ACC112 (cell line): ENCODE measurements at regions not wholly inside any gene's neighbourhood (a gene's known extent, or its start where the extent isn't known, plus 50 kb on each side); places are given as distances from the start of the nearest gene placed in this dataset.

Source experiments
- H2AFZ ChIP-seq: fragments of 200-600 bp; sonication (generic); one replicate; pipeline ENCODE4 v1.6.0; 2017; ENCODE audit warnings: antibody characterized with exemption, low read length; ENCODE audit not compliant: unreplicated experiment
- H3K27ac ChIP-seq: fragments of 200-600 bp; sonication (generic); 2 replicates; pipeline ENCODE4 v1.5.1; 2014; ENCODE audit warnings: low read depth, mild to moderate bottlenecking, antibody characterized with exemption, low read length, moderate library complexity
- H3K27me3 ChIP-seq: fragments of 200-600 bp; sonication (generic); 2 replicates; pipeline ENCODE4 v1.6.1; 2014; ENCODE audit warnings: mild to moderate bottlenecking, antibody characterized with exemption, low read length, moderate library complexity, mixed read lengths; ENCODE audit not compliant: insufficient read depth
- H3K36me3 ChIP-seq: fragments of 200-600 bp; sonication (generic); 2 replicates; pipeline ENCODE4 v1.6.1; 2016; ENCODE audit warnings: mild to moderate bottlenecking, antibody characterized with exemption, low read length, moderate library complexity, mixed read lengths; ENCODE audit not compliant: insufficient read depth
- H3K4me1 ChIP-seq: fragments of 200-600 bp; sonication (generic); one replicate; pipeline ENCODE4 v1.6.1; 2016; ENCODE audit warnings: low read length, mixed read lengths; ENCODE audit not compliant: insufficient read depth, unreplicated experiment, control insufficient read depth
- H3K4me3 ChIP-seq: fragments of 200-600 bp; sonication (generic); 2 replicates; pipeline ENCODE4 v1.5.1; 2014; ENCODE audit warnings: mild to moderate bottlenecking, low read depth, low read length
- H3K79me2 ChIP-seq: fragments of 200-600 bp; sonication (generic); one replicate; pipeline ENCODE4 v1.6.0; 2016; ENCODE audit warnings: low read length; ENCODE audit not compliant: control insufficient read depth, unreplicated experiment, insufficient read depth

- Histone ChIP-seq H3K36me3 (no peaks in the 10 kb centered on the region), H2AFZ (no peak overlapping the region), H3K4me1 (peaks cover 9% of the 10 kb centered on the region), H3K4me3 (no peak overlapping the region), H3K27me3 (no peaks in the 10 kb centered on the region), H3K27ac (no peak overlapping the region), H3K79me2 (no peaks in the 10 kb centered on the region)
Measured at GRCh38 chr2:144158096-144158495, 361.8 kb downstream of the ZEB2 start.

GRCh38 chr2:144156736-144157640, 362.9 kb downstream of the ZEB2 start:
- Histone ChIP-seq H3K36me3 (no peaks in the 10 kb centered on the region), H3K27ac (no peak overlapping the region), H3K4me1 (peaks cover 17% of the 10 kb centered on the region), H2AFZ (no peak overlapping the region), H3K27me3 (no peaks in the 10 kb centered on the region), H3K4me3 (no peak overlapping the region), H3K79me2 (no peaks in the 10 kb centered on the region)

GRCh38 chr2:144154205-144154604, 365.7 kb downstream of the ZEB2 start:
- Histone ChIP-seq H3K79me2 (no peaks in the 10 kb centered on the region), H3K27ac (no peak overlapping the region), H3K4me3 (no peak overlapping the region), H3K4me1 (peaks cover 21% of the 10 kb centered on the region), H3K36me3 (no peaks in the 10 kb centered on the region), H2AFZ (no peak overlapping the region), H3K27me3 (no peaks in the 10 kb centered on the region)

GRCh38 chr2:144152817-144153271, 367.1 kb downstream of the ZEB2 start:
- no peaks in the 10 kb centered on the region for H3K79me2 ChIP-seq
- peaks cover 21% of the 10 kb centered on the region for H3K4me1 ChIP-seq
- peak overlapping the region; percentile 83 for H2AFZ ChIP-seq
- peak overlapping the region; percentile 51 for H3K27ac ChIP-seq
- no peaks in the 10 kb centered on the region for H3K36me3 ChIP-seq
- no peaks in the 10 kb centered on the region for H3K27me3 ChIP-seq
- peak overlapping the region; percentile 59 for H3K4me3 ChIP-seq

GRCh38 chr2:144151851-144152250, 368.1 kb downstream of the ZEB2 start:
- Histone ChIP-seq H3K27ac (no peak overlapping the region), H3K79me2 (no peaks in the 10 kb centered on the region), H3K4me1 (peaks cover 21% of the 10 kb centered on the region), H3K4me3 (no peak overlapping the region), H3K27me3 (no peaks in the 10 kb centered on the region), H2AFZ (peak overlapping the region; percentile 83), H3K36me3 (no peaks in the 10 kb centered on the region)

GRCh38 chr2:144151405-144151804, 368.5 kb downstream of the ZEB2 start:
- H3K79me2 ChIP-seq = no peaks in the 10 kb centered on the region
- H3K4me3 ChIP-seq = no peak overlapping the region
- H3K27ac ChIP-seq = no peak overlapping the region
- no peak overlapping the region for H2AFZ ChIP-seq
- no peaks in the 10 kb centered on the region for H3K36me3 ChIP-seq
- peaks cover 21% of the 10 kb centered on the region for H3K4me1 ChIP-seq
- H3K27me3 ChIP-seq = no peaks in the 10 kb centered on the region

GRCh38 chr2:144147356-144147755, 372.6 kb downstream of the ZEB2 start:
- H3K27me3 ChIP-seq = no peaks in the 10 kb centered on the region
- no peaks in the 10 kb centered on the region for H3K79me2 ChIP-seq
- no peak overlapping the region for H3K27ac ChIP-seq
- H3K36me3 ChIP-seq = no peaks in the 10 kb centered on the region
- H3K4me1 ChIP-seq = peaks cover 7% of the 10 kb centered on the region
- H3K4me3 ChIP-seq = no peak overlapping the region
- H2AFZ ChIP-seq = no peak overlapping the region

DNA sequence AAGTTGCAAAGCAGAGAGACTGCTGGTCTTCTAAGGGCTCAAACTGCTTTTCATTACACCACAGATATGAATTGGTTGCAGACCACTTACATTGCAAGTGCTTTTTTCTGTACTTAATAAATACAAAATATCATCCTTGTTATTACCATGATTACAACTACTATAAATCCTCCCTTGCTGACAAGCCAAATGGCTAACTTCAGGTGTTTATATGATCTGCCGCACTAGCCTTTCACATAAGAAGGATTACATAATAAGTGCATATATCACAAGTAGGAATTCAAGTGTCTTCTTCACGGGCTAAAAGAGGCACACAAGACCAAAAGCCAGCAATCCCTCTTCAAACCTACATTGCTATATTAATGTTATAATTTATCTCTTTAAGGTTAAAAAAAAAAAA, 373.0 kb downstream of the ZEB2 start:
- no peaks in the 10 kb centered on the region for H3K79me2 ChIP-seq
- H3K27me3 ChIP-seq = no peaks in the 10 kb centered on the region
- no peak overlapping the region for H3K27ac ChIP-seq
- no peaks in the 10 kb centered on the region for H3K36me3 ChIP-seq
- H3K4me1 ChIP-seq = peaks cover 2% of the 10 kb centered on the region
- no peak overlapping the region for H2AFZ ChIP-seq
- no peak overlapping the region for H3K4me3 ChIP-seq

- Histone ChIP-seq H3K27me3 (no peaks in the 10 kb centered on the region), H3K79me2 (no peaks in the 10 kb centered on the region), H3K4me1 (no peaks in the 10 kb centered on the region), H3K4me3 (no peak overlapping the region), H3K27ac (no peak overlapping the region), H3K36me3 (no peaks in the 10 kb centered on the region), H2AFZ (peak overlapping the region; percentile 10)
Measured at GRCh38 chr2:144146076-144146475, 373.8 kb downstream of the ZEB2 start.

DNA sequence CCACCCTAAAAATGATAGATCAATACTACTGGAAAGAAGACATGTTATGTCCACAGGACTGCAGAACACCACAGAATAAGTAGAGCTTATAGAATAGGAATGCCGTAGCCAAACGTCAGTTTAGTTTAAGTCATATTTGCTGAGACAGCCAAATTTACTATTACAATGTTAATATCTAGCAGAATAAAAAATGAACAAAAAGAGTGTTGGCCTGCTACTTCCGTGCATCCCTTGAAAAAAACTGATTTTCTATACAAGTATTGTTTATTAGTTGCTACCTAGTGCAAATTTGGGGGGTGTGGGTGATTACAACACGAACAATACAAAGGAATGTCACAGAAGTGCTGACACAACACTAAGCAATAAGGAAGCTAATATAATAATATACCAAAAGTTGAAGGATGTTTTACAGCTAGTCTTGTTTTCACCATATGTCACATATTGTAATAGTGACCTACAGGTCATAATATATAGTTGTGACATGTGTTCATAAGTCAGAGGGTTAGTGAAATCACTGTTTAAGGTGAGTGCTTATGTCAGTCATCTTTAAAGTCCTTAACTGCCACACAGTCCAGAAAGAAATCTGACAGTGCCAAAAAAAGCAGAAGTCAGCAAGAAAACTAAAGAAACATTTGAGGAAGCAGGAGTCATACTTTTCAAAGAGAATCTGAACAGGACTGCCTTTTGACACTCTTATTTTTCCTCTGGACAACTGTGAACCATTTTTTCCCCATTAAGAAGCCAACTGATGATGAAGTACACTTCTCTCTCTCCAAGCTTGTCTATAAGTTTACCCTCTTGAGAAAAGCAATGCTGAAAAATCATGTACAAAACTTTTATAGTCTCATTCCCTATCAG, 376.4 kb downstream of the ZEB2 start:
- no peak overlapping the region for H2AFZ ChIP-seq
- H3K79me2 ChIP-seq = no peaks in the 10 kb centered on the region
- no peaks in the 10 kb centered on the region for H3K27me3 ChIP-seq
- H3K27ac ChIP-seq = no peak overlapping the region
- H3K36me3 ChIP-seq = no peaks in the 10 kb centered on the region
- H3K4me3 ChIP-seq = no peak overlapping the region
- H3K4me1 ChIP-seq = no peaks in the 10 kb centered on the region
